ENCODE measurements at regions not wholly inside any gene's neighbourhood (a gene's known extent, or its start where the extent isn't known, plus 50 kb on each side); places are given as distances from the start of the nearest gene placed in this dataset.

- intact Hi-C loops (cut with DNase I) = no loop called here
- Histone ChIP-seq H3K4me3 (no peak overlapping the region), H3K27ac (no peak overlapping the region), H3K9me3 (no peaks in the 10 kb centered on the region), H3K27me3 (no peaks in the 10 kb centered on the region), H3K36me3 (no peaks in the 10 kb centered on the region), H3K4me1 (no peaks in the 10 kb centered on the region)
- no peak for TF ChIP-seq CTCF (IDR thresholded peaks at IDR 0.05)
- DNase-seq (no peak), ATAC-seq (no peak)
These were observed 251.7 kb upstream of the SIX2 start for GRCh38 chr2:45260946-45261345.

DNA sequence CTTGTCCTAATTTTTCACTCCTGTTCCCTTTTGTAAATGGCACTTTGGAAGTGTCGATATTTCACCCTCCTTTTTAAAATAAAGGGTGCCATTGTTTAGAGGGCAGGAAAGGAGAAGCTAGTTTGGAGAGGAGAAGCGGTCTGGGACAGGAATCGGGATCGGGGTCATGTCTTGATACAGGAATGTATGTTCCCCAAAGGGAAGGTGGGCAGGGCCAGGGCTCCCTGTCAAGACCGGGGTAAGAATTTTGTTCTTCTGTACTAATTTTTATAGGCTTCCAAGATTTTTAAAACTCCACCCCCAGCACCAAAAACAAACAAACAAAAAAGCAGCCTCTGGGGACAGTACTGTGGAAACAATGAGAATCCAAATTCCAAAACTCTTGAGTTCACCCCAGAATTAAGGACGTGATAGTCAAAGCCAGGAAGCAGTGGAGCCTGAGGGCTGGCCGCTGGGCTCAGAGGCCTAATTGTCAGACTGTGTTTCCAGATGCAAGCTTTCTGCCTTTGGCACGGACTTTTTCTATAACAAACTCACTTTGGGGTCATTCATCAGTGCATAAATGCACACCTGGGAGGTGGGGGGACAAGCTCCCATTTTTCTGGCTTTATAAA, 250.4 kb upstream of the SIX2 start:
- no peak for DNase-seq
- no peak for ATAC-seq
- Histone ChIP-seq H3K27me3 (no peaks in the 10 kb centered on the region), H3K9me3 (no peaks in the 10 kb centered on the region), H3K4me3 (no peak overlapping the region), H3K27ac (no peak overlapping the region), H3K36me3 (no peaks in the 10 kb centered on the region), H3K4me1 (no peaks in the 10 kb centered on the region)
- intact Hi-C loops (cut with DNase I) = no loop called here
- no peak for TF ChIP-seq CTCF (IDR thresholded peaks at IDR 0.05)

- intact Hi-C loops (cut with DNase I) = no loop called here
- H3K4me1 ChIP-seq = no peaks in the 10 kb centered on the region
- no peaks in the 10 kb centered on the region for H3K27me3 ChIP-seq
- DNase-seq (no peak), ATAC-seq (peak; percentile 69)
- no peak overlapping the region for H3K4me3 ChIP-seq
- no peak for TF ChIP-seq CTCF (IDR thresholded peaks at IDR 0.05)
- H3K27ac ChIP-seq = no peak overlapping the region
- H3K9me3 ChIP-seq = no peaks in the 10 kb centered on the region
- no peaks in the 10 kb centered on the region for H3K36me3 ChIP-seq
These were observed 249.9 kb upstream of the SIX2 start for GRCh38 chr2:45259138-45259537.

DNA sequence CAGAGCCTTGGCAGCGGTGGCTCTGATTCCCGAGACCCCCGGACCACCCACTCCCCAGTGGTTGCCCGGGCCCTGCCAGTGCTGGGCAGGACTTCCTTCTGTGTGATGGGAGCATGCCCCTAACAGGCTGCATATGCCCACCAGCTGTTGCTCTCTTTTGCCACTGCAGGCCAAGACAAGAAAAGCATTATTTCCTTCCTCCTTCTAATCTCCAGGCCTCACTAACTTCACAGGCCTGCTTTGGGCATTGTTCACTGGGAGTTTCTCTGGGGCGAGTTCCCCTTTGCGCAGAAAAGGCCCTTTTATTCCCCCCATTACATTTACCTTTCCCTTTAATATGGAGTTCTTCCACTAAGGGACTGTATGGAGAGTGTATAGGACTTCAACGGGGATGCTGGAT, 249.1 kb upstream of the SIX2 start:
- Histone ChIP-seq H3K27me3 (no peaks in the 10 kb centered on the region), H3K27ac (no peak overlapping the region), H3K4me1 (no peaks in the 10 kb centered on the region), H3K4me3 (no peak overlapping the region), H3K36me3 (no peaks in the 10 kb centered on the region), H3K9me3 (no peaks in the 10 kb centered on the region)
- intact Hi-C loops (cut with DNase I) = no loop called here
- ATAC-seq (no peak), DNase-seq (no peak)
- no peak for TF ChIP-seq CTCF (IDR thresholded peaks at IDR 0.05)

DNA sequence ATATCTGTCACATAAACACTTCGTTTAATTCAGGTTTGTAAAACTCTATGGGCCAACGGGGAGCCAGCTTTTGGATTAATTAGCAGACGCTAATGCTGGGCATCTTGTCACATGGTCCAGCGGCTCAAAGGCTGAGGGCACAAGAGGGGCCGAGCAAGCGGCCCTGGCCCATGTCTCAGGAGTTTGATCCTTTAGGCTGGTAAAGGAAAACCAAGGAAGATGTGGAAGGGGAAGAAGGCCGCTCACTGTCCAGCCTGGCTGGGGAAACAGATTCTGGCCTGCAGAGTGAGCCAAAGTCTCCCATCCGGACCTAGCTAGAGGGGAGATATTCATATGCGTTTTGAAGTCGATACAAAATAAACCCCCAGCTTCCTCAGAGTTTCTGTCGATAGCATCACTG, 248.6 kb upstream of the SIX2 start:
- no peak for ATAC-seq
- no peaks in the 10 kb centered on the region for H3K4me1 ChIP-seq
- no peaks in the 10 kb centered on the region for H3K27me3 ChIP-seq
- no peak overlapping the region for H3K4me3 ChIP-seq
- H3K36me3 ChIP-seq = no peaks in the 10 kb centered on the region
- no peak for TF ChIP-seq CTCF (IDR thresholded peaks at IDR 0.05)
- DNase-seq = no peak
- intact Hi-C loops (cut with DNase I) = no loop called here
- no peaks in the 10 kb centered on the region for H3K9me3 ChIP-seq
- H3K27ac ChIP-seq = no peak overlapping the region

Measured in upper lobe of right lung (tissue), 1 donor.